ENCODE measurements at regions not wholly inside any gene's neighbourhood (a gene's known extent, or its start where the extent isn't known, plus 50 kb on each side); places are given as distances from the start of the nearest gene placed in this dataset.

DNA sequence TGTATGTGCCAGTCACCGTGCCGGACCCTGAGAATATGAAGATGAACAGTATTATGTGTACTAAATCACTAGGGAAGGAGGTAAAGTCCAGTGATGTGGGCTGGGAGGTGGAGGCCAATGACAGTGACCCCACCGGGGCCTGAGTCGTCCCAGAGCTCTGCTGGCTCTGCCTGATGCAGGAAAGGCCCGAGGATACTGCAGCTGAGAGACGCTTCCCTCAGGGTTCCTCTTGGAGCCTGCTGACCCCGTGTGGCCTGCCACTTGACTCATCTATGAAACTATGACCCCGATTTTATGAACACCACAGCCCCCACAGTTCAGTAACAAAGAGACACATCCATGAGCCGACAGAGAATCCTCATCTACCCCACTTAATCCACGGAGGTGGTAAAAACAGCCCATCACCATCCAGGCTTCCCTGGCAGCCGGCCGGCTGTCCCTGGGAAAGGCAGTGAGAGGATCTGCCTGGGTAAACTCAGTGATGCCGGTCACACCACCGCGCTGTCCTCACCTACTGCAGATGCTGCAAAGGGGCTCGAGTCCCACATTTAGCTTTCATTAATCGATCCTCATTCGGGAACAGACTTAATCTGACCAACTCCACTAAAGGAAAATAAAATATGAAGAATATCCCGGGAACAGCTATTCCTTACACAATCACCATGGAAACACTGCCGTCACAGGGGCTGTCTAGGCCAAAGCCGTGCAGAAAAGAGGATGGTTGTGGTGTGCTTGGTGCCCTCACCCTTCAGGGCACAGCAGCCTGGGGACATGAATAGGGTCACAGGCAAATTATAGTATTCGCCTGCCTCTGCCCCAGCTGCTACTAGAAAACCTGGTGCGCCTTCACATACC lies 82.9 kb downstream of the ARRDC4 start:
- no peak overlapping the region for H3K27ac Mint-ChIP-seq (ENCODE audit: unreplicated experiment)
- H3K36me3 Mint-ChIP-seq (ENCODE audit: low read depth): no peaks in the 10 kb centered on the region
- DNase-seq (ENCODE audit: low read depth, low spot score): no peak
- no peak overlapping the region for H3K4me3 Mint-ChIP-seq
- H3K27me3 Mint-ChIP-seq (ENCODE audit: low read depth): no peaks in the 10 kb centered on the region
- H3K9me3 Mint-ChIP-seq: peaks cover 3% of the 10 kb centered on the region
- TF ChIP-seq, protein P1, sequence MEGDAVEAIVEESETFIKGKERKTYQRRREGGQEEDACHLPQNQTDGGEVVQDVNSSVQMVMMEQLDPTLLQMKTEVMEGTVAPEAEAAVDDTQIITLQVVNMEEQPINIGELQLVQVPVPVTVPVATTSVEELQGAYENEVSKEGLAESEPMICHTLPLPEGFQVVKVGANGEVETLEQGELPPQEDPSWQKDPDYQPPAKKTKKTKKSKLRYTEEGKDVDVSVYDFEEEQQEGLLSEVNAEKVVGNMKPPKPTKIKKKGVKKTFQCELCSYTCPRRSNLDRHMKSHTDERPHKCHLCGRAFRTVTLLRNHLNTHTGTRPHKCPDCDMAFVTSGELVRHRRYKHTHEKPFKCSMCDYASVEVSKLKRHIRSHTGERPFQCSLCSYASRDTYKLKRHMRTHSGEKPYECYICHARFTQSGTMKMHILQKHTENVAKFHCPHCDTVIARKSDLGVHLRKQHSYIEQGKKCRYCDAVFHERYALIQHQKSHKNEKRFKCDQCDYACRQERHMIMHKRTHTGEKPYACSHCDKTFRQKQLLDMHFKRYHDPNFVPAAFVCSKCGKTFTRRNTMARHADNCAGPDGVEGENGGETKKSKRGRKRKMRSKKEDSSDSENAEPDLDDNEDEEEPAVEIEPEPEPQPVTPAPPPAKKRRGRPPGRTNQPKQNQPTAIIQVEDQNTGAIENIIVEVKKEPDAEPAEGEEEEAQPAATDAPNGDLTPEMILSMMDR (conservative IDR thresholded peaks at IDR 0.05): no peak
- H3K4me1 Mint-ChIP-seq: peaks cover 8% of the 10 kb centered on the region

DNA sequence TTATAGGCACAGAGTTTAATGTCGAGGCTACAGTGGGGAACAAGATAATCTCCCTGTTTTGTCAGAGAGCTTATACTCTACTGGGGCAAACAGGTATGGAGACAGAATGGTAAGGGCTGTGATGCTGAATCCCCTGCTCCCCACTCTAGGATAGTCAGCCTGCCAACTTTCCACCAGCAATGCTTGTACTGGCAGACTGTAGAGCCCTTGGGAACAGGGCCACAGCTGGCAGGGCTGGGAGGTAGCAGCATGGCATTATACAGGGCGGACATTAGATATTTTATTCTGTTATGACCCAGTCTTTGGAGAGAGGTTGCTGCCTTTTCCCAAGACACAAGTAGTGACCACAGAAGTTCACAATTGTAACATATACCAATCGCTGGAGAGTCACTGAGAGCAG lies 91.2 kb downstream of the ARRDC4 start:
- H3K27me3 Mint-ChIP-seq (ENCODE audit: low read depth): no peaks in the 10 kb centered on the region
- H3K4me1 Mint-ChIP-seq: no peaks in the 10 kb centered on the region
- no peak overlapping the region for H3K4me3 Mint-ChIP-seq
- no peak overlapping the region for H3K27ac Mint-ChIP-seq (ENCODE audit: unreplicated experiment)
- peaks cover 1% of the 10 kb centered on the region for H3K36me3 Mint-ChIP-seq (ENCODE audit: low read depth)
- DNase-seq (ENCODE audit: low read depth, low spot score): no peak
- TF ChIP-seq, protein P1 (conservative IDR thresholded peaks at IDR 0.05): no peak
- H3K9me3 Mint-ChIP-seq: peaks cover 16% of the 10 kb centered on the region

DNA sequence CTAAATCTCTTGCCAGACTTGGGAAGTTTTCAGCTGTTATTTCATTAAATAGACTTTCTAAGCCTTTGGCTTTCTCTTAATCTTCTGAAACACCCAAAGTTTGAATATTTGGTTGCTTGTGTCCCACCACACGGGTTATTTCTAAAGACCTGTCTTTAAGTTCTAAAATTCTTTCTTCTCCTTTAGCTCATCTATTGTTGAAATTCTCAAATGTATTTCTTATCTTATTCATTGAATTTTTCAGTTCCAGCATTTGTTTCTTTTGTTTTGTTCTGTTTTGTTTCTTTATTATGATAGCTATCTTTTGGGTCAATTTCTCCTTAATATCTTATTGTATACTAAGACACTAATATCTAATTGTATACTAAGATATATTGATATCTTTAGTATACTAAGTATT lies 97.0 kb downstream of the ARRDC4 start:
- TF ChIP-seq, protein P1 (conservative IDR thresholded peaks at IDR 0.05): no peak
- peaks cover 21% of the 10 kb centered on the region for H3K9me3 Mint-ChIP-seq

DNA sequence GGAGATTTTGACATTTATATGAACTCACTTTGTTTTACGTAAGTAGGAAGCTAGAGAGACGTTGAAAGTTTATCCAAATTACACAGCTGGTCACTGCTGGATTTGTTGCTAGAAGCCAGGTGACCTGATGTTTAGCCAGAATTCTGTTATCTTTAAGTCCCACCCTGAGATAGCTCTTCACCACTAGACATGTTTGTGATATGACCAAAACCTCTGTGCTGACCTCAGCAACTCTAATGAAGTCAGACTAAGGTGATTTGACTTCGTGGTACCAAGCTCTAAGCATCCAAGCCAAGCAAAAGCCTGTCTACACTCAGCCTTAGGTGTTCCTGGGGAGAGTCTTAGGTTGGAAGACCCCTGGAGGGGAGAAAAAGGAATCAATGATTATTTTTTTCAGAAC lies 102.4 kb downstream of the ARRDC4 start:
- H3K4me3 Mint-ChIP-seq: no peak overlapping the region
- peaks cover 7% of the 10 kb centered on the region for H3K9me3 Mint-ChIP-seq
- TF ChIP-seq, protein P1 (conservative IDR thresholded peaks at IDR 0.05): no peak
- H3K27me3 Mint-ChIP-seq (ENCODE audit: low read depth): no peaks in the 10 kb centered on the region
- H3K36me3 Mint-ChIP-seq (ENCODE audit: low read depth): peaks cover 10% of the 10 kb centered on the region
- DNase-seq (ENCODE audit: low read depth, low spot score): no peak
- no peak overlapping the region for H3K27ac Mint-ChIP-seq (ENCODE audit: unreplicated experiment)
- peaks cover 16% of the 10 kb centered on the region for H3K4me1 Mint-ChIP-seq

More for the DNA sequence above, 97.0 kb downstream of the ARRDC4 start:
- Mint-ChIP-seq H3K4me1 (peaks cover under 1% of the 10 kb centered on the region), H3K36me3 (ENCODE audit: low read depth) (peaks cover 13% of the 10 kb centered on the region), H3K27me3 (ENCODE audit: low read depth) (no peaks in the 10 kb centered on the region), H3K4me3 (no peak overlapping the region), H3K27ac (ENCODE audit: unreplicated experiment) (no peak overlapping the region)
- DNase-seq (ENCODE audit: low read depth, low spot score): no peak

DNA sequence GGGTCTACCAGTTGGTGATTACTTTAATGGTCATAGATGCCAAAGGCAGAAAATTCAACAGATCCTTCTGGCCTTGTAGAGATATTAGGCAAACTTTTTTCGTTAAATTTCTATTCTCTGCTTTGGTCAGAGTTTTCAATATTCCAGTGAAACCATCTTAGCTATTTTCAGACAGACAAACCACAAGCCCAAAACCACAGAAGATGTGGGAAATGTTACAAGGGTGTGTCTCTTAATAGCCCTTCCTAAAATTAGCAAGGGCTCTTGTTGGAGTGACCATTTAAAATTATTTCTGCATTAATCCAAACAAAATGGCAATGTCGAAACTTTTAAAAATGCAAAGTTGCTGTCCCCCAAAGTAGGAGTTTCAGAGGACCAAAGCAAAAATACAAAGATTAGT lies 102.8 kb downstream of the ARRDC4 start:
- no peak for DNase-seq (ENCODE audit: low read depth, low spot score)
- peaks cover 10% of the 10 kb centered on the region for H3K36me3 Mint-ChIP-seq (ENCODE audit: low read depth)
- H3K27ac Mint-ChIP-seq (ENCODE audit: unreplicated experiment): no peak overlapping the region
- TF ChIP-seq, protein P1 (conservative IDR thresholded peaks at IDR 0.05): no peak
- peaks cover 7% of the 10 kb centered on the region for H3K9me3 Mint-ChIP-seq
- H3K27me3 Mint-ChIP-seq (ENCODE audit: low read depth): no peaks in the 10 kb centered on the region
- H3K4me1 Mint-ChIP-seq: peaks cover 16% of the 10 kb centered on the region
- no peak overlapping the region for H3K4me3 Mint-ChIP-seq
